GM19351 (cell line): ENCODE measurements at regions not wholly inside any gene's neighbourhood (a gene's known extent, or its start where the extent isn't known, plus 50 kb on each side); places are given as distances from the start of the nearest gene placed in this dataset.

ENCODE experiments used
- ATAC-seq: cut with Tn5 transposase; IDR thresholded peaks from one replicate; pipeline ENCODE4 v1.9.1; 2021; ENCODE audit warnings: mild to moderate bottlenecking, moderate library complexity; ENCODE audit not compliant: unreplicated experiment

- ATAC-seq = no peak
Observed at GRCh38 chr15:70355275-70355795, 257.6 kb upstream of the TLE3 start.

- no peak for ATAC-seq
Observed at GRCh38 chr15:70354346-70354905, 256.7 kb upstream of the TLE3 start.

DNA sequence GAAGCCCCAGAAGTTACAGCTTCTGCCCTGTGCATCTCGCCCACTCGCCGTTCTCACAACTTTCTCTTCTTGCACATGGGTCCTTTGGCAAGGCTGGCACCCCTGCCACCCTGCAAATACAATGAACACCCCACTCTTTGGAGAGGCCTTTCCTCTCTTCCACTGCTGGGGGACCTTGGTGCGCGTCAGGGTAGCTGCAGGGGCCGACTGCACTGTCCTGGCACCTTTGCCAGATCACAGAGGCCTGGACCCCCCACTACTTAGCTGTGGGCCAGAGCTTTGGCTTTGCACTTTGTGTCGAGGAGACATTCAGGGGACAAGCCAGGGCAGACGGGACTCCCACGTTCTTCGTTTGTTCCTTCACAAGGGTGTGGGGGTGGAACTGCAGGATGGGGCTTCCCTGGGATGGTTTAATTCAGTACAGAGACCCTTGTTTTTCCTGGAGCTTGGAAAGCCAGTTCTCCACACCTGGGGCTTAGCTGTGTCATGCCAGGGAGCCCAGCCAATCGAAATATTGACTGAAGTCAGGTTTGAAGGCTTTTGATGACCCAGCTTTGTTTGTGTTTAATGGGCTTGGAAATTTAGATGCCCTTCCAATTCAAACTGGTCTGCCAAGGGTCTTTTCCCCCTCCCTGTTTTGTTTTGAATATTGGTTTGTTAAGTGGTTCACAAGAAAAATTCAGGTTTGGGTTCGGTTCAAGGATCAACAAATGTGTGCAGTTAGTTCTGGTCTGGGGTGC lies 256.1 kb upstream of the TLE3 start:
- no peak for ATAC-seq

DNA sequence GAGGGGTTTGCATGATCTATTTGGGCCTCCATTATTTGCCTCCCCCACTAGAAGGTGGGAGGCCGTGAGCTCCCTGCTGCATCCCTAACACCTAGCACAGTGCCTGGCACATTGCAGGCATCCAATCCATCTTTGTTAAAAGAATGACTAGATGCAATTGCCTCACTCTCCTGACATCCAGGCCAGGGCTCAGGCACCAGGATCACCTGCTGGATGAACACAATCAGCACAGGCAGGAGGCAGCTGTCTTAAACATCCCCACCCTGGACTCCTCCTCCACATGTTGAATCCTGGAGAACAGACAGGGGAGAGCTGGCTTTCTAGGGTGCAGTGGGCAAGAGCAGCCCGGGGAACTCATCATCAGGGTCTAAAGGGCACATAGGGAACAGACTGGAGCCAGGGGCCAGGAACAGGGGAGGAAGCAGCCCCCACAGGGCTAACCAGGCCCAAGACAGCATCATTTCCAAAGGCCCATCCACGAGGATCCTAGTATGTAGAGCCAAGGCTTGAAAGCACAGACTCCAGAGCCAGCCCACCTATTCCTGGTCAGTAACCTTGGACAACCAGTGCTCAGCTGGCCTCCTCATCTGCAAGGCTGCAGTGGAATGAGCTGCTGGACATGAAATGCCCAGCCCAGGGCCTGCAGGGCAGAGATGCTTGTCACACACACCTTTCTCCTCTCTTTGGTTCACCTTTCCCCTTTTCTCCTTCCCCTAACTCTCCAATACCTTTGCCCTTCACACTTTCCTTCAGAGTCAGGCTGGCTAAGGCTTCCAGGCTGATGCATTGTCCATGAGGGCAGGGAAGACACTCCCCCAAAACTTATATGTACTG lies 254.4 kb upstream of the TLE3 start:
- no peak for ATAC-seq

GRCh38 chr15:70351391-70351790 lies 253.7 kb upstream of the TLE3 start:
- no peak for ATAC-seq

GRCh38 chr15:70348581-70349344 lies 251.0 kb upstream of the TLE3 start:
- ATAC-seq = no peak

GRCh38 chr15:70348226-70348543 lies 250.5 kb upstream of the TLE3 start:
- ATAC-seq = no peak

GRCh38 chr15:70347321-70348225 lies 249.9 kb upstream of the TLE3 start:
- no peak for ATAC-seq

- ATAC-seq = no peak
Observed at GRCh38 chr15:70345251-70346019, 247.7 kb upstream of the TLE3 start.

GRCh38 chr15:70344666-70345065 lies 246.9 kb upstream of the TLE3 start:
- ATAC-seq = no peak

DNA sequence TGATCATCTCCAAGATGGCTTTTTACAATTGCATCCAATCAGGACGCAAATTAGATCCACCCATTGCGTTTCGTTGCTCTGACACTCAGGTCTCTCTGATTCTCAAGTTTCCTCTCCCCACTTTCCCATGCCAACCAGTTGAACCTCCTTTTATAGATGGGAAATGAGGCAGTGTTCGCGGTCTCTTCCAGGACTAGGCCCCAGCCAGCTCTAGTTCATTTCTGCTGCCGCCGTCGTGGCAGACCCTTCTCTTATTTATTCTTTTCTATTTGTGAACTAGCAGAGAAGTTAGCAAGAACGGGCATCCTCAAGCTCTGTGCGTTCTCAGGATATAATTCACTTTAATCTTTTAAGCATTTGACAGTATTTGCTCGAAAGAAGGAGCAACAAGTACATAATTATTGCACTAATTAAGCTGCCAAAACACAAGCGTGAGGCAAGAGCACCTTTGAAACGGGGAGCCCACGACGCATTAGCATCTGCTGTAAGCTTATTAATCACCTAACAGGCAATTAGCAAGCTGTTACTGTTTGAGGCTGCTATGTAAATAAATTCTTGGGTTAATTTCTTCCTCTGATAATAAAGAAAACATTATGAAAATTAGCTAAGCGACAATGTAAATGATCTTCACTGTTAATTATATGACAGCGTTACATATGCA lies 246.4 kb upstream of the TLE3 start:
- no peak for ATAC-seq

GRCh38 chr15:70342554-70343548 lies 245.1 kb upstream of the TLE3 start:
- no peak for ATAC-seq

GRCh38 chr15:70342141-70342540 lies 244.4 kb upstream of the TLE3 start:
- ATAC-seq = no peak

DNA sequence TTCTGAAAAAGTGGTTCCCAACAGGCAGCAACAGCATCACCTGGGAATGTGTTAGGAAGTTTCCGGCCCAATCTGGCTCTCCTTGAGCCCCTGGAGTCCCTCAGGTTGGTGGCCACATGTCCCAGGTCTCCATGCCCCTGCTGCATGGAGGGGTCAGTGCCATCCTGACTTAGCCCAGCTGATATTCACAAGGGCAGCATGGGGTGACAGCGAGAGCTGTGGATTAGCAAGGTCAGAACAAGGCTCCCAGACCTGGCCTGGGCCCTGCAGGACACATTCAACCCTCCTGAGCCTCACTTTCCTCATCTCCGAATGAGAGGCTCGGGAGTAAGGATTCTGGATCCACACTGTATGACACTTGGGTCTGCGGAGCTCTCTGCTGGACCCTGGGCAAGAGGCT lies 243.8 kb upstream of the TLE3 start:
- ATAC-seq = no peak

GRCh38 chr15:70340494-70340870 lies 242.8 kb upstream of the TLE3 start:
- ATAC-seq = no peak

GRCh38 chr15:70339571-70340493 lies 242.1 kb upstream of the TLE3 start:
- ATAC-seq = no peak
